HL-60/S4 (cell line): ENCODE measurements at regions not wholly inside any gene's neighbourhood (a gene's known extent, or its start where the extent isn't known, plus 50 kb on each side); places are given as distances from the start of the nearest gene placed in this dataset.

Experiments
- in situ Hi-C: fragments of 300-500 bp; cut with MboI; formaldehyde crosslinking; loops from 2 replicates; pipeline ENCODE4 v1.14.3; 2022; ENCODE audit warnings: low sequenced_read_pairs

GRCh38 chr5:96248131-96248530 is 184.9 kb downstream of the PCSK1 start:
- in situ Hi-C loops, result no loop called here

DNA sequence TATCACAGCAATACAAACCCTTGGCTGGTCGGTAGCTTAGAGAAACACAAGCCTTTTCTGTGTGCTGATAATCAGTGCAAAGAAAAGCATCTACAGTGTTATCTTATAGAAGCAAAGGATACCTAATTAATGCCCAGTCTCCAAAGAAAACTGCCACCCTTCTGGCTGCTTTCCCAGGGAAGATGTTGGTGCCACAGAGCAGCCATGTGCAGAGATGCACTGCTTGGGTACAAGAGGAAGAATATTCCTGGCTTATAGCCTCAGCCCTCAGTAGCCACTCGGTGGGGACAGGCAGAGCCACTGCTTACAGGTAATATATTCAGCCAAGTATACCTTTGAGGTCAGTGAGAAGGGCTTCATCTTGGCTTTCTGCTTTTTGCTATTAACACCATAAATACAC is 185.3 kb downstream of the PCSK1 start:
- in situ Hi-C loops, result no loop called here

- in situ Hi-C loops, result no loop called here
Measured at GRCh38 chr5:96247097-96247701, 185.8 kb downstream of the PCSK1 start.

GRCh38 chr5:96245140-96246091 is 187.6 kb downstream of the PCSK1 start:
- in situ Hi-C loops, result no loop called here

- in situ Hi-C loops, result no loop called here
Measured at GRCh38 chr5:96244696-96245095, 188.4 kb downstream of the PCSK1 start.

GRCh38 chr5:96243862-96244261 is 189.2 kb downstream of the PCSK1 start:
- in situ Hi-C loops, result no loop called here

- in situ Hi-C loops, result no loop called here
Measured at GRCh38 chr5:96243203-96243602, 189.8 kb downstream of the PCSK1 start.

GRCh38 chr5:96242571-96242970 is 190.5 kb downstream of the PCSK1 start:
- in situ Hi-C loops, result no loop called here

- in situ Hi-C loops, result no loop called here
Measured at GRCh38 chr5:96236831-96237230, 196.2 kb downstream of the PCSK1 start.

DNA sequence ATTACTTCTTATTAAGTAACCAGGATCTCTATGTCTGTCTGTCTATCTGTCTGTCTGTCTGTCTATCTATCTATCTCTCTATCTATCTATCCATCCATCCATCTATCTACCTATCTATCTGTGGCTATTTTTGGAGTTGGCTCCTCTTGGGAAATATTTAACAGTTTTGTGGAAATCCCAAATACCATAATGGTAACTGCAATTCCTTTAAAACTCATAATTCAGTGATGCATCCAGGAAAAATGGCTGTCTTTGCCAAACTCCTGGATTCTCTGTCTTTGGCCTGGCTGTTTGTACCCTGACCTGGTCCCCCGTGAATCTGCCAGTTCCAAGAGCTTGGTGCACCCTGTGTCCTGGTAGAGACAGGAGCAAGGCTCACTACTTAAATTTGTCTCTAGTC is 197.0 kb downstream of the PCSK1 start:
- in situ Hi-C loops, result no loop called here

GRCh38 chr5:96235008-96235910 is 197.8 kb downstream of the PCSK1 start:
- in situ Hi-C loops, result no loop called here

GRCh38 chr5:96232602-96233001 is 200.4 kb downstream of the PCSK1 start:
- in situ Hi-C loops, result no loop called here

GRCh38 chr5:96229188-96229587 is 203.9 kb downstream of the PCSK1 start:
- in situ Hi-C loops, result no loop called here

DNA sequence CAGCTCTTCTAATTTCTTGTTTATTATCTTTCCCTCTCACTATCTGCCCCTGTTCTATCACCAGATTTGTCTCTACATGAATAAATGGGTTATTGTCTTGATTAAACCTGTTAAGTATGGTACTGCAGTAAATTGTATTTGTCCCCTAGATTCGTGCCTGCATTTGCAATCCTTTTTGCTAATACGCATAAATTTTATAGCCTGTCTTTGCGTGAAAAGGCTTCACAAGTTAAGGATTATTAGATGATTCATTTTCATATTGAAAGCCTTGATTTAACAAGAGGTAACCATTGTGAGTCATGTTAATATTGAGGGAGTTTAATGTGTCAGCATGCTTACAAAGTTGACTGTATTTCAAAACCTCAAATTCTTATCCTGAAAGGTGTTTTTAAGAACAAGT is 204.6 kb downstream of the PCSK1 start:
- in situ Hi-C loops, result no loop called here

- in situ Hi-C loops, result no loop called here
Measured at GRCh38 chr5:96227957-96228356, 205.1 kb downstream of the PCSK1 start.

DNA sequence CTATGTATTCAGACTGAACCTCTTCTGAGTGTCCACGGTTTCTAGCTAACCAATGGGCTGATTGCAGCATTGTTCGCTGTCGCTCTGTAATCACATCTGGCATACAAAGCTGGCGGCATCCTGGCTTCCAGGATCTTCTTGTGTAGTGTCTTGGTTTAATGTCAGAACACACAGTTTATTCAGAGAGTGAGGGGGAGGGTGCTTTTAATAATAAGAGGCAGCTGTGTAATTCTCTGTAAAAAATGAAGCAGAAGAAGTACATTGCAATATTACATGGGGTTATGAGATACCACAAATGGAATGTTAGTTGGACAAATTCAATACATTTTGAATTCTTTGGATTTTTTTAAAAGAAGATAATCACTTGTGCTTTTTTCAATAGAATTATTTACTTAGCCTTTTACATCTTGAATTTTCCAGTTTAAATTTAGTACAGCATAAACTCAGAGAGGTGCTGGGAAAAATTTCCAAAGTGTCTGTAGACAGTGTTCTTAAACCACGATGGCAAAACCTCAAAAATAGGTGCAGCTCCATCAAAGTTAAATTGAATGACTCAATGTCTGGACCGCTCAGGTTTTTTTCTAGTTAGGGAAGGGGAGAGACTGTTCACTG is 206.0 kb downstream of the PCSK1 start:
- in situ Hi-C loops, result no loop called here

GRCh38 chr5:96222129-96222528 is 210.9 kb downstream of the PCSK1 start:
- in situ Hi-C loops, result no loop called here

DNA sequence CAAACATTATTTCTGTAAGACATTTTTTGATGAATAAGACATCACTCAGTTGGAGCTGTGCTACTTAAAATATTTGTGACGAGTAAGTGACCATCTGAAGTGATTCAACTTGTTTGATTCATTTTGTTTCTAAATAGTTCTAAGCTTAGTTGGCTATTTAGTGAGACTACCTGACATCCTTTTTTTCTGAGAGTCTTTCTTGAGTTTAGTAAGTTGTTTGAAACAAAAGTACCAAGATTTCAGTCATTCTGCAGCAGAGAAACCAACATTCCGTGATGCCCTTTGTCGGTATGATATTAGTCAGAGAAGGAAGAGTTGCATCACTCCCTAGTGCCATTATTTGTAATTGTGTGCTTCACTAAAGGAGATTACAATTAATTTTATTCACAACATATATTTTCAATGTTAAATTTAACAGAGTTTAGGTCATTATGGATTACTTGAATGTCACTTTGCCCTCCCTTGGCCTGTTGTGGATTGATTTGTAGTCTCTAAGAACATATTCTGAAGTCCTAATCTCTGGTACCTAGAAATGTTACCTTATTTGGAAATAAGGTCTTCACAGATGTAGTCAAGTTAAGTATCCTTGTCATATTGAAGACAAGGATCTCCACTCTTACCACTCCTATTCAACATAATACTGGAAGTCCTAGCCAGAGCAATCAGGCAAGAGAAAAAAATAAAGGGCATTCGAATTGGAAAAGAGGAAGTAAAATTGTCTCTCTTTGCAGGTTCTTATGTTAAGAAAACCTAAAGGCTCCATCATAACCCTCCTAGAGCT is 212.2 kb downstream of the PCSK1 start:
- in situ Hi-C loops, result no loop called here

- in situ Hi-C loops, result no loop called here
Measured at GRCh38 chr5:96219580-96220281, 213.3 kb downstream of the PCSK1 start.
